ENCODE measurements at regions not wholly inside any gene's neighbourhood (a gene's known extent, or its start where the extent isn't known, plus 50 kb on each side); places are given as distances from the start of the nearest gene placed in this dataset.

DNA sequence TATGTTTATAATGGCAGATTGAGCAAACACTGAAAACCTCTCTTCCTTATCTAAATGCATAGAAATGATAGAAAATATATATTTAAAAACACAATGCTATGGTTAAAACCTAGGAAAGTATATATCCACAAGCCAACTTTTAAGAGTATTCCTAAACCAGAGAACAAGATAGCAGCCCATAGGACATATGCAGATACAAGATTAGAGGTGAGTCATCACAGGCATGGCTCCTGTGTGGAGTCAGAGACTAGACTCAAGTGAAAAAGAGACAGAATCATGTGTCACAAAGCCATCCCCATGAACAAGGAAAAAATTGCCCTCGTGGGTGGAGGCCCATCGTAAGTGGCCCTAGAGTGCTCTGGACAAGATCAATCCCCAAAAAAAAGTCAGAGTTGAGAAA lies 199.4 kb upstream of the PPP2R3A start:
- TF ChIP-seq, protein P1, sequence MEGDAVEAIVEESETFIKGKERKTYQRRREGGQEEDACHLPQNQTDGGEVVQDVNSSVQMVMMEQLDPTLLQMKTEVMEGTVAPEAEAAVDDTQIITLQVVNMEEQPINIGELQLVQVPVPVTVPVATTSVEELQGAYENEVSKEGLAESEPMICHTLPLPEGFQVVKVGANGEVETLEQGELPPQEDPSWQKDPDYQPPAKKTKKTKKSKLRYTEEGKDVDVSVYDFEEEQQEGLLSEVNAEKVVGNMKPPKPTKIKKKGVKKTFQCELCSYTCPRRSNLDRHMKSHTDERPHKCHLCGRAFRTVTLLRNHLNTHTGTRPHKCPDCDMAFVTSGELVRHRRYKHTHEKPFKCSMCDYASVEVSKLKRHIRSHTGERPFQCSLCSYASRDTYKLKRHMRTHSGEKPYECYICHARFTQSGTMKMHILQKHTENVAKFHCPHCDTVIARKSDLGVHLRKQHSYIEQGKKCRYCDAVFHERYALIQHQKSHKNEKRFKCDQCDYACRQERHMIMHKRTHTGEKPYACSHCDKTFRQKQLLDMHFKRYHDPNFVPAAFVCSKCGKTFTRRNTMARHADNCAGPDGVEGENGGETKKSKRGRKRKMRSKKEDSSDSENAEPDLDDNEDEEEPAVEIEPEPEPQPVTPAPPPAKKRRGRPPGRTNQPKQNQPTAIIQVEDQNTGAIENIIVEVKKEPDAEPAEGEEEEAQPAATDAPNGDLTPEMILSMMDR (conservative IDR thresholded peaks at IDR 0.05; ENCODE audit: low read length), result no peak
- TF ChIP-seq EZH2phosphoT487 (IDR thresholded peaks at IDR 0.05; ENCODE audit: borderline replicate concordance, low read depth, low read length), result no peak

Measured in OCI-LY7 (cell line).